MM.1S (cell line): ENCODE measurements at regions not wholly inside any gene's neighbourhood (a gene's known extent, or its start where the extent isn't known, plus 50 kb on each side); places are given as distances from the start of the nearest gene placed in this dataset.

Source experiments
- CTCF ChIP-seq: fragments of 300-600 bp; sonication (generic); IDR thresholded peaks from 2 replicates; pipeline ENCODE4 v1.5.1; 2016; ENCODE audit warnings: antibody characterized with exemption, low read length, mixed read lengths
- EZH2 ChIP-seq: fragments of 300-600 bp; sonication (generic); optimal IDR thresholded peaks from 2 replicates; pipeline ENCODE3; 2017; ENCODE audit warnings: low read depth, mild to moderate bottlenecking, antibody characterized with exemption, low read length, mixed read lengths
- EZH2phosphoT487 ChIP-seq: fragments of 300-600 bp; sonication (generic); IDR thresholded peaks from 2 replicates; pipeline ENCODE4 v1.6.1; 2018; ENCODE audit warnings: antibody characterized with exemption, low read length

DNA sequence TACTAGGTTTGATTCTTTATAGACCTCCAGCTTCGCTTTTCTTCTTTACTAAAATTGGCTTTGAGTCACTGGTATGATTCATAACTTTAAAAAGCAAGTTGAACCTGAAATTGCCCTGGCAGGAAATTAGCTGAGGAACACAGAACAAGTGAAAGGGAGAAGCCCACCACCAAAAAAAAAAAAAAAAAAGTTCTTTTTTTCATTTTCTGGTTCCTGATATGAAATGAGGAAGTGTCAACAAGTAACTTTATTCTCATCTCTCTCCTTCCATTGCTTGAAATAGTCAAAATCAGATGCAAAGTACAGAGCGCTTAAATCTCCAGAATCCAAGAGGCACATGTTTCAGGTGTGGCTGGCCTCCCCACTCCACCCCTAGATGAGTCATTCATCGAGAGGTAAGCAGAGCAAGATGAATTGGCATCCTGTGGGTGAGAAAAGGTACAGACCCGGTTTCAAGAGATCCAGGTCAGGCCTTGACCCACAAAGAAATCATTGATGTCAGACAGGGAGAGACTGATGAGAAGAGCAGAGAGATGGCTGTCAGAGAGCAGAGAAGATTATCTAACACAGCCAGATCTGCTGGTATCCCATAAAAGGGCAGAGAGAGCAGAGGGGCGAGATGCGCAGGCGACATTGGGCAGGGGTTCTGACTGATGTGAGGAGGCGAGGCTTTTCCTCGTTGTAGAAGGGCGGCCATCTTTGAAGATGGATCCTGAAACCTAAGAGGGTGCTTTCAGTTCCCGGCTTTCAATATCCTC lies 54.8 kb upstream of the MBOAT1 start:
- TF ChIP-seq CTCF (no peak), EZH2 (no peak), EZH2phosphoT487 (no peak)
